OCI-LY1 (cell line): ENCODE measurements at regions not wholly inside any gene's neighbourhood (a gene's known extent, or its start where the extent isn't known, plus 50 kb on each side); places are given as distances from the start of the nearest gene placed in this dataset.

Experiments
- H2AFZ ChIP-seq: fragments of 200-600 bp; sonication (generic), shearing (Covaris generic); 2 replicates; pipeline ENCODE4 v1.6.0; 2014; ENCODE audit warnings: antibody characterized with exemption, mild to moderate bottlenecking, low read length
- H3F3A ChIP-seq: fragments of 200-600 bp; sonication (generic), shearing (Covaris generic); 2 replicates; pipeline ENCODE4 v1.6.0; 2014; ENCODE audit warnings: mild to moderate bottlenecking, antibody characterized with exemption, low read length, moderate library complexity; ENCODE audit not compliant: insufficient read depth
- H3K27ac ChIP-seq: fragments of 200-600 bp; sonication (generic); 2 replicates; pipeline ENCODE4 v1.5.1; 2014; ENCODE audit warnings: low read length, mixed run types, mild to moderate bottlenecking, low read depth; ENCODE audit not compliant: poor library complexity, severe bottlenecking
- H3K27me3 ChIP-seq: fragments of 200-600 bp; sonication (generic); 2 replicates; pipeline ENCODE4 v1.6.0; 2014; ENCODE audit warnings: antibody characterized with exemption, mild to moderate bottlenecking, low read length, moderate library complexity; ENCODE audit not compliant: insufficient read depth
- H3K36me3 ChIP-seq: fragments of 200-600 bp; sonication (generic); 2 replicates; pipeline ENCODE4 v1.6.1; 2014; ENCODE audit warnings: mild to moderate bottlenecking, antibody characterized with exemption, low read length, moderate library complexity, mixed read lengths; ENCODE audit not compliant: insufficient read depth
- H3K4me1 ChIP-seq: fragments of 200-600 bp; sonication (generic); 2 replicates; pipeline ENCODE4 v1.5.1; 2014; ENCODE audit warnings: mild to moderate bottlenecking, low read length, moderate library complexity; ENCODE audit not compliant: insufficient read depth, severe bottlenecking
- H3K4me2 ChIP-seq: fragments of 200-600 bp; sonication (generic), shearing (Covaris generic); 2 replicates; pipeline ENCODE4 v1.6.1; 2014; ENCODE audit warnings: low read length
- H3K4me3 ChIP-seq: fragments of 200-600 bp; sonication (generic); 2 replicates; pipeline ENCODE4 v1.5.1; 2014; ENCODE audit warnings: low read length, low read depth, mild to moderate bottlenecking, mixed read lengths; ENCODE audit not compliant: poor library complexity, severe bottlenecking
- H3K79me2 ChIP-seq: fragments of 200-600 bp; shearing (Covaris generic); 2 replicates; pipeline ENCODE4 v1.6.1; 2016; ENCODE audit warnings: mixed run types, low read length, mixed read lengths; ENCODE audit not compliant: insufficient read depth
- H3K9ac ChIP-seq: fragments of 200-600 bp; sonication (generic), shearing (Covaris generic); 2 replicates; pipeline ENCODE4 v1.6.1; 2014; ENCODE audit warnings: mild to moderate bottlenecking, low read length, mixed read lengths
- H3K9me2 ChIP-seq: fragments of 200-600 bp; sonication (generic), shearing (Covaris generic); 2 replicates; pipeline ENCODE4 v1.6.1; 2014; ENCODE audit warnings: low read depth, mild to moderate bottlenecking, low read length, mixed read lengths
- H3K9me3 ChIP-seq: fragments of 200-600 bp; shearing (Covaris generic); 2 replicates; pipeline ENCODE4 v1.6.1; 2014; ENCODE audit warnings: low read length, mixed read lengths
- H4K20me1 ChIP-seq: fragments of 200-600 bp; sonication (generic), shearing (Covaris generic); 2 replicates; pipeline ENCODE4 v1.6.0; 2016; ENCODE audit warnings: mild to moderate bottlenecking, low read length; ENCODE audit not compliant: insufficient read depth
- CTCF ChIP-seq: fragments of 200-600 bp; sonication (generic), shearing (Covaris generic); IDR thresholded peaks from 2 replicates; pipeline ENCODE4 v1.5.1; 2017; ENCODE audit warnings: mild to moderate bottlenecking, antibody characterized with exemption, low read length, moderate library complexity, mixed read lengths
- EZH2 ChIP-seq: fragments of 200-600 bp; sonication (generic), shearing (Covaris generic); IDR thresholded peaks from 2 replicates; pipeline ENCODE4 v1.8.0; 2017; ENCODE audit warnings: borderline replicate concordance, mixed run types, mild to moderate bottlenecking, antibody characterized with exemption, low read length, moderate library complexity, mixed read lengths

GRCh38 chr3:103629391-103629790 lies 1194.6 kb downstream of the ZPLD1 start:
- Histone ChIP-seq H3K79me2 (no peaks in the 10 kb centered on the region), H3K4me2 (no peak overlapping the region), H3K4me3 (no peak overlapping the region), H3K36me3 (no peaks in the 10 kb centered on the region), H3K9me2 (no peaks in the 10 kb centered on the region), H3F3A (no peaks in the 10 kb centered on the region), H3K27ac (no peak overlapping the region), H3K4me1 (no peaks in the 10 kb centered on the region), H3K9ac (no peak overlapping the region), H2AFZ (no peak overlapping the region), H3K9me3 (no peaks in the 10 kb centered on the region), H3K27me3 (no peaks in the 10 kb centered on the region), H4K20me1 (no peaks in the 10 kb centered on the region)
- TF ChIP-seq CTCF, result no peak
- no peak for TF ChIP-seq EZH2

- Histone ChIP-seq H3K27ac (no peak overlapping the region), H3K79me2 (no peaks in the 10 kb centered on the region), H3K9me2 (no peaks in the 10 kb centered on the region), H2AFZ (no peak overlapping the region), H4K20me1 (no peaks in the 10 kb centered on the region), H3K4me3 (no peak overlapping the region), H3K27me3 (no peaks in the 10 kb centered on the region), H3K9me3 (no peaks in the 10 kb centered on the region), H3F3A (no peaks in the 10 kb centered on the region), H3K4me2 (no peak overlapping the region), H3K4me1 (no peaks in the 10 kb centered on the region), H3K9ac (no peak overlapping the region), H3K36me3 (no peaks in the 10 kb centered on the region)
- no peak for TF ChIP-seq CTCF
- TF ChIP-seq EZH2, result no peak
Measured at GRCh38 chr3:103644450-103644849, 1209.6 kb downstream of the ZPLD1 start.

DNA sequence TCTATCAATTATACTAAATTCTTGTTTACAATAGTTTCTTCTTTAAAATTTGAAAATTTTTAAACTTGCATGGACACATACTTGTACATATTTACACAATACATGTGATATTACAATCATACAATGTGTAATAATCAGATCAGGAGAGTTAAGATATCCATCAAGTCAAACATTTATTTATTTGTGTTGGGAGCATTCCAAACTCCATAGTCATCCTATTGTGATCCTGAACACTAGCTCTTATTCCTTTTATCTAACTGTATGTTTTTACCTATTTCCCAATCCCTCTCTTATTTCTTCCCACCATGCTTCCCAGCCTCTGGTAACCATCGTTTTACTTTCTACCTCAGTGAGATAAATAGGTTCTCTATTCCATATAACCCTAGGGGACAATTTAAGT lies 1219.2 kb downstream of the ZPLD1 start:
- H3K36me3 ChIP-seq, result no peaks in the 10 kb centered on the region
- no peak overlapping the region for H3K4me2 ChIP-seq
- H3K9me3 ChIP-seq, result no peaks in the 10 kb centered on the region

More for the DNA sequence above, 1219.2 kb downstream of the ZPLD1 start:
- Histone ChIP-seq H3K4me1 (no peaks in the 10 kb centered on the region), H3K27ac (no peak overlapping the region), H3K9me2 (no peaks in the 10 kb centered on the region), H3K4me3 (no peak overlapping the region), H3F3A (no peaks in the 10 kb centered on the region), H3K27me3 (no peaks in the 10 kb centered on the region), H2AFZ (no peak overlapping the region), H3K9ac (no peak overlapping the region), H3K79me2 (no peaks in the 10 kb centered on the region), H4K20me1 (no peaks in the 10 kb centered on the region)
- TF ChIP-seq EZH2, result no peak
- TF ChIP-seq CTCF, result no peak
